AG09309 (cell line): ENCODE measurements at regions not wholly inside any gene's neighbourhood (a gene's known extent, or its start where the extent isn't known, plus 50 kb on each side); places are given as distances from the start of the nearest gene placed in this dataset.

ENCODE experiments used
- DNase-seq: peaks from one replicate; pipeline ENCODE4 v3.0.0-alpha.2; 2010; ENCODE audit warnings: low read depth
- H3K4me3 ChIP-seq: 2 replicates; pipeline ENCODE4 v1.5.1; 2011; ENCODE audit warnings: mild to moderate bottlenecking, low read depth, low read length, moderate library complexity; ENCODE audit not compliant: control insufficient read depth
- CTCF ChIP-seq: IDR thresholded peaks from 2 replicates; pipeline ENCODE4 v1.5.1; 2011; ENCODE audit warnings: mild to moderate bottlenecking, low read depth, low read length, inconsistent platforms; ENCODE audit not compliant: insufficient read depth, control insufficient read depth; ENCODE audit errors: missing control alignments

- no peak for TF ChIP-seq CTCF
- no peak overlapping the region for H3K4me3 ChIP-seq
- DNase-seq = no peak
Observed at GRCh38 chr20:48339190-48339985, 488.4 kb downstream of the PREX1 start.

- no peak overlapping the region for H3K4me3 ChIP-seq
- no peak for TF ChIP-seq CTCF
- DNase-seq = no peak
Observed at GRCh38 chr20:48338717-48339116, 489.1 kb downstream of the PREX1 start.

- H3K4me3 ChIP-seq = no peak overlapping the region
- TF ChIP-seq CTCF = no peak
- DNase-seq = no peak
Observed at GRCh38 chr20:48336597-48336996, 491.2 kb downstream of the PREX1 start.

- no peak for DNase-seq
Observed at GRCh38 chr20:48335308-48336050, 492.3 kb downstream of the PREX1 start.

GRCh38 chr20:48333707-48334106 lies 494.1 kb downstream of the PREX1 start:
- DNase-seq = no peak
- no peak overlapping the region for H3K4me3 ChIP-seq
- no peak for TF ChIP-seq CTCF

More at GRCh38 chr20:48335308-48336050, 492.3 kb downstream of the PREX1 start:
- no peak overlapping the region for H3K4me3 ChIP-seq
- no peak for TF ChIP-seq CTCF

- no peak for TF ChIP-seq CTCF
- H3K4me3 ChIP-seq = no peak overlapping the region
- DNase-seq = no peak
Observed at GRCh38 chr20:48332555-48332954, 495.2 kb downstream of the PREX1 start.
